ENCODE measurements at regions not wholly inside any gene's neighbourhood (a gene's known extent, or its start where the extent isn't known, plus 50 kb on each side); places are given as distances from the start of the nearest gene placed in this dataset.
A peak's percentile ranks its signal among the peaks of the same experiment; 100 is the strongest.

GRCh38 chr4:182143086-182143821 is 99.9 kb upstream of the TENM3 start:
- H3K4me1 ChIP-seq (ENCODE audit: insufficient read depth, low read length): peaks cover 27% of the 10 kb centered on the region
- peak overlapping the region; percentile 87 for H3K9ac ChIP-seq (ENCODE audit: low read depth, low read length)
- H3K36me3 ChIP-seq (ENCODE audit: insufficient read depth, low read length): no peaks in the 10 kb centered on the region
- H3K9me3 ChIP-seq (ENCODE audit: control insufficient read depth, insufficient read depth, low read length): no peaks in the 10 kb centered on the region

GRCh38 chr4:182143822-182144625 is 99.2 kb upstream of the TENM3 start:
- Histone ChIP-seq H3K4me1 (ENCODE audit: insufficient read depth, low read length) (peaks cover 19% of the 10 kb centered on the region), H3K36me3 (ENCODE audit: insufficient read depth, low read length) (no peaks in the 10 kb centered on the region), H3K9me3 (ENCODE audit: control insufficient read depth, insufficient read depth, low read length) (no peaks in the 10 kb centered on the region), H3K9ac (ENCODE audit: low read depth, low read length) (peak overlapping the region; percentile 87)

GRCh38 chr4:182144626-182145333 is 98.4 kb upstream of the TENM3 start:
- Histone ChIP-seq H3K4me1 (ENCODE audit: insufficient read depth, low read length) (peaks cover 16% of the 10 kb centered on the region), H3K9me3 (ENCODE audit: control insufficient read depth, insufficient read depth, low read length) (no peaks in the 10 kb centered on the region), H3K9ac (ENCODE audit: low read depth, low read length) (peak overlapping the region; percentile 61), H3K36me3 (ENCODE audit: insufficient read depth, low read length) (no peaks in the 10 kb centered on the region)

- Histone ChIP-seq H3K9ac (ENCODE audit: low read depth, low read length) (peak overlapping the region; percentile 61), H3K9me3 (ENCODE audit: control insufficient read depth, insufficient read depth, low read length) (no peaks in the 10 kb centered on the region), H3K4me1 (ENCODE audit: insufficient read depth, low read length) (peaks cover 16% of the 10 kb centered on the region), H3K36me3 (ENCODE audit: insufficient read depth, low read length) (no peaks in the 10 kb centered on the region)
Observed at GRCh38 chr4:182145334-182145905, 97.8 kb upstream of the TENM3 start.

GRCh38 chr4:182147391-182147790 is 95.8 kb upstream of the TENM3 start:
- peaks cover 17% of the 10 kb centered on the region for H3K4me1 ChIP-seq (ENCODE audit: insufficient read depth, low read length)
- no peaks in the 10 kb centered on the region for H3K36me3 ChIP-seq (ENCODE audit: insufficient read depth, low read length)
- H3K9ac ChIP-seq (ENCODE audit: low read depth, low read length): no peak overlapping the region
- H3K9me3 ChIP-seq (ENCODE audit: control insufficient read depth, insufficient read depth, low read length): no peaks in the 10 kb centered on the region

GRCh38 chr4:182150645-182151044 is 92.6 kb upstream of the TENM3 start:
- peaks cover 17% of the 10 kb centered on the region for H3K4me1 ChIP-seq (ENCODE audit: insufficient read depth, low read length)
- no peaks in the 10 kb centered on the region for H3K36me3 ChIP-seq (ENCODE audit: insufficient read depth, low read length)
- no peaks in the 10 kb centered on the region for H3K9me3 ChIP-seq (ENCODE audit: control insufficient read depth, insufficient read depth, low read length)
- H3K9ac ChIP-seq (ENCODE audit: low read depth, low read length): no peak overlapping the region

- Histone ChIP-seq H3K9me3 (ENCODE audit: control insufficient read depth, insufficient read depth, low read length) (no peaks in the 10 kb centered on the region; the same call in 1 of the 2 replicates), H3K36me3 (ENCODE audit: insufficient read depth, low read length) (no peaks in the 10 kb centered on the region; the same call in 1 of the 2 replicates), H3K4me1 (ENCODE audit: insufficient read depth, low read length) (peaks cover 1% of the 10 kb centered on the region; the same call in 1 of the 2 replicates), H3K9ac (ENCODE audit: low read depth, low read length) (no peak overlapping the region)
Observed at GRCh38 chr4:182155806-182156205, 87.4 kb upstream of the TENM3 start.

- Histone ChIP-seq H3K9me3 (ENCODE audit: control insufficient read depth, insufficient read depth, low read length) (no peaks in the 10 kb centered on the region; the same call in 1 of the 2 replicates), H3K36me3 (ENCODE audit: insufficient read depth, low read length) (no peaks in the 10 kb centered on the region; the same call in 1 of the 2 replicates), H3K4me1 (ENCODE audit: insufficient read depth, low read length) (no peaks in the 10 kb centered on the region; the same call in 1 of the 2 replicates), H3K9ac (ENCODE audit: low read depth, low read length) (no peak overlapping the region)
Observed at GRCh38 chr4:182163180-182163579, 80.0 kb upstream of the TENM3 start.

- Histone ChIP-seq H3K4me1 (ENCODE audit: insufficient read depth, low read length) (no peaks in the 10 kb centered on the region), H3K9me3 (ENCODE audit: control insufficient read depth, insufficient read depth, low read length) (no peaks in the 10 kb centered on the region), H3K36me3 (ENCODE audit: insufficient read depth, low read length) (no peaks in the 10 kb centered on the region; the same call in 1 of the 2 replicates), H3K9ac (ENCODE audit: low read depth, low read length) (no peak overlapping the region)
Observed at GRCh38 chr4:182169572-182169971, 73.6 kb upstream of the TENM3 start.

- no peak overlapping the region for H3K9ac ChIP-seq (ENCODE audit: low read depth, low read length)
Observed at GRCh38 chr4:182169987-182170386, 73.2 kb upstream of the TENM3 start.

GRCh38 chr4:182170417-182170935 is 72.7 kb upstream of the TENM3 start:
- H3K9ac ChIP-seq (ENCODE audit: low read depth, low read length): no peak overlapping the region
- no peaks in the 10 kb centered on the region for H3K4me1 ChIP-seq (ENCODE audit: insufficient read depth, low read length)
- H3K36me3 ChIP-seq (ENCODE audit: insufficient read depth, low read length): no peaks in the 10 kb centered on the region; the same call in 1 of the 2 replicates
- H3K9me3 ChIP-seq (ENCODE audit: control insufficient read depth, insufficient read depth, low read length): no peaks in the 10 kb centered on the region

More at GRCh38 chr4:182169987-182170386, 73.2 kb upstream of the TENM3 start:
- Histone ChIP-seq H3K9me3 (ENCODE audit: control insufficient read depth, insufficient read depth, low read length) (no peaks in the 10 kb centered on the region), H3K4me1 (ENCODE audit: insufficient read depth, low read length) (no peaks in the 10 kb centered on the region), H3K36me3 (ENCODE audit: insufficient read depth, low read length) (no peaks in the 10 kb centered on the region; the same call in 1 of the 2 replicates)

- H3K36me3 ChIP-seq (ENCODE audit: insufficient read depth, low read length): no peaks in the 10 kb centered on the region
- H3K9me3 ChIP-seq (ENCODE audit: control insufficient read depth, insufficient read depth, low read length): no peaks in the 10 kb centered on the region
- H3K4me1 ChIP-seq (ENCODE audit: insufficient read depth, low read length): peaks cover 23% of the 10 kb centered on the region; the same call in 1 of the 2 replicates
- no peak overlapping the region for H3K9ac ChIP-seq (ENCODE audit: low read depth, low read length)
Observed at GRCh38 chr4:182174979-182175378, 68.2 kb upstream of the TENM3 start.

GRCh38 chr4:182175788-182176519 is 67.2 kb upstream of the TENM3 start:
- Histone ChIP-seq H3K4me1 (ENCODE audit: insufficient read depth, low read length) (peaks cover 24% of the 10 kb centered on the region; the same call in 1 of the 2 replicates), H3K36me3 (ENCODE audit: insufficient read depth, low read length) (no peaks in the 10 kb centered on the region), H3K9me3 (ENCODE audit: control insufficient read depth, insufficient read depth, low read length) (no peaks in the 10 kb centered on the region), H3K9ac (ENCODE audit: low read depth, low read length) (no peak overlapping the region)
